ENCODE measurements at regions not wholly inside any gene's neighbourhood (a gene's known extent, or its start where the extent isn't known, plus 50 kb on each side); places are given as distances from the start of the nearest gene placed in this dataset.

GRCh38 chr11:127052404-127052803, 51.8 kb upstream of the KIRREL3 start:
- TF ChIP-seq EZH2phosphoT487 (IDR thresholded peaks at IDR 0.05; ENCODE audit: borderline replicate concordance, low read depth, low read length): no peak
- TF ChIP-seq CTCF (conservative IDR thresholded peaks at IDR 0.05; ENCODE audit: low read length): no peak
